Adrenal gland (tissue), 9 donors: ENCODE measurements at regions not wholly inside any gene's neighbourhood (a gene's known extent, or its start where the extent isn't known, plus 50 kb on each side); places are given as distances from the start of the nearest gene placed in this dataset.

Experiments
- DNase-seq, 7 donors: peaks; one replicate each; pipeline ENCODE4 v3.0.0-alpha.2; 2019 to 2020
- H3K27ac ChIP-seq, 5 donors: fragments of 200-600 bp; sonication (generic) in 4 of 5; 1 replicate in 3 of 5; 2 replicates in 2 of 5; pipeline versions ENCODE4 v1.5.1 to v1.8.0; 2016 to 2020; ENCODE audit warnings: mild to moderate bottlenecking in 1 of 5
- H3K27me3 ChIP-seq: fragments of 200-600 bp; 2 replicates; pipeline ENCODE4 v1.8.0; 2021
- H3K36me3 ChIP-seq, 2 donors: fragments of 200-600 bp; replicated peaks in 1 of 2; 1 replicate in 1 of 2; 2 replicates in 1 of 2; pipeline versions ENCODE4 v1.5.1 to v1.8.0; 2018 to 2022
- H3K4me1 ChIP-seq, 2 donors: fragments of 200-600 bp; replicated peaks in 1 of 2; 1 replicate in 1 of 2; 2 replicates in 1 of 2; pipeline versions ENCODE4 v1.5.1 to v1.8.0; 2018 to 2021
- H3K4me3 ChIP-seq, 4 donors: fragments of 200-600 bp; sonication (generic) in 3 of 4; one replicate each; pipeline ENCODE4 v1.5.1; 2016 to 2018
- H3K9me3 ChIP-seq, 3 donors: fragments of 200-600 bp; sonication (generic) in 1 of 3; replicated peaks in 1 of 3; 1 replicate in 2 of 3; 2 replicates in 1 of 3; pipeline versions ENCODE4 v1.5.1 to v1.8.0; 2016 to 2021
- CTCF ChIP-seq, 6 experiments: fragments of 450-650 bp in 4 of 6; fragments of 200-600 bp in 2 of 6; sonication (generic) in 1 of 6; IDR thresholded peaks; 1 replicate in 5 of 6; 2 replicates in 1 of 6; pipeline versions ENCODE4 v1.5.1 to v1.8.0; 2016 to 2021; ENCODE audit warnings: antibody characterized with exemption in 6 of 6, mild to moderate bottlenecking in 2 of 6, moderate library complexity in 1 of 6
- POLR2A ChIP-seq, 2 donors: fragments of 450-650 bp; IDR thresholded peaks; one replicate each; pipeline ENCODE4 v1.6.1; 2017; ENCODE audit warnings: antibody characterized with exemption in 2 of 2, mild to moderate bottlenecking in 2 of 2, moderate library complexity in 1 of 2
- WGBS, 4 donors: extraction: QIAGEN DNeasy Blood & Tissue Kit in 2 of 4; methylation state at CpG; one replicate each; pipeline versions ENCODE4 v1.1.5 to v1.1.7; 2013 to 2017; 5-methylcytosine and 5-hydroxymethylcytosine counted together
- intact Hi-C, 2 donors: fragments of 100-400 bp; cut with DNase I; formaldehyde crosslinking; loops; one replicate each; pipeline versions ENCODE4 v1.14.1 to v1.15.0; 2022 to 2023
- donor health status: healthy with polysubstance abuse.
- donor health status: Bipolar disorder and iron deficiency.
- donor health status: DM: yes; HTN: yes; CAD: no.
- donor health status: DM: no; HTN: no; CAD: no.
- donor health status: DM: no; HTN: no; CAD: no.

- TF ChIP-seq CTCF (IDR thresholded peaks at IDR 0.05): no peak
- no peak for TF ChIP-seq POLR2A (IDR thresholded peaks at IDR 0.05)
- Histone ChIP-seq H3K9me3 (no peaks in the 10 kb centered on the region), H3K27ac (no peak overlapping the region), H3K4me3 (no peak overlapping the region), H3K27me3 (no peaks in the 10 kb centered on the region), H3K4me1 (no peaks in the 10 kb centered on the region), H3K36me3 (no peaks in the 10 kb centered on the region)
- no peak for DNase-seq
- WGBS, 4 donors: 72 to 81% (median 73%) methylated on average over 13 of the region's 13 CpGs
- intact Hi-C loops: no loop called here
These were observed 84.8 kb upstream of the GATA6 start for GRCh38 chr18:22084547-22084946.

- Histone ChIP-seq H3K27me3 (no peaks in the 10 kb centered on the region), H3K27ac (no peak overlapping the region), H3K9me3 (no peaks in the 10 kb centered on the region), H3K4me1 (no peaks in the 10 kb centered on the region), H3K4me3 (no peak overlapping the region), H3K36me3 (no peaks in the 10 kb centered on the region)
- TF ChIP-seq POLR2A (IDR thresholded peaks at IDR 0.05) (no peak), CTCF (IDR thresholded peaks at IDR 0.05) (no peak)
- WGBS, 4 donors: 89 to 98% (median 93%) methylated on average over 4 of the region's 4 CpGs
- DNase-seq: no peak
- intact Hi-C loops: no loop called here
These were observed 82.4 kb upstream of the GATA6 start for GRCh38 chr18:22086973-22087372.

GRCh38 chr18:22088029-22088428 lies 81.4 kb upstream of the GATA6 start:
- WGBS, 4 donors: 62 to 82% (median 71%) methylated on average over 2 to 7 of the region's 7 CpGs
- intact Hi-C loops: no loop called here

GRCh38 chr18:22088996-22089640 lies 80.3 kb upstream of the GATA6 start:
- TF ChIP-seq POLR2A (IDR thresholded peaks at IDR 0.05): no peak
- no peak for TF ChIP-seq CTCF (IDR thresholded peaks at IDR 0.05)
- no peak overlapping the region for H3K4me3 ChIP-seq
- H3K27ac ChIP-seq: no peak overlapping the region
- H3K4me1 ChIP-seq: no peaks in the 10 kb centered on the region
- H3K27me3 ChIP-seq: no peaks in the 10 kb centered on the region
- WGBS, 4 donors: 88 to 96% (median 93%) methylated on average over 12 of the region's 12 CpGs
- no peaks in the 10 kb centered on the region for H3K36me3 ChIP-seq
- no peak for DNase-seq
- intact Hi-C loops: no loop called here
- H3K9me3 ChIP-seq: no peaks in the 10 kb centered on the region

More at GRCh38 chr18:22088029-22088428, 81.4 kb upstream of the GATA6 start:
- H3K27ac ChIP-seq: no peak overlapping the region
- no peak overlapping the region for H3K4me3 ChIP-seq
- H3K9me3 ChIP-seq: no peaks in the 10 kb centered on the region
- peak in 6 of 7 donors; percentile 51 to 73 (median 68) for DNase-seq
- no peaks in the 10 kb centered on the region for H3K36me3 ChIP-seq
- H3K27me3 ChIP-seq: no peaks in the 10 kb centered on the region
- no peaks in the 10 kb centered on the region for H3K4me1 ChIP-seq
- TF ChIP-seq POLR2A (IDR thresholded peaks at IDR 0.05) (no peak), CTCF (IDR thresholded peaks at IDR 0.05) (no peak)
